NOMO-1 (cell line): ENCODE measurements at regions not wholly inside any gene's neighbourhood (a gene's known extent, or its start where the extent isn't known, plus 50 kb on each side); places are given as distances from the start of the nearest gene placed in this dataset.
"Not testable (repeated sequence)": the region's sequence is repeated elsewhere in the genome, so short reads cannot be mapped to it uniquely, and the experiment has no call there.

Experiments
- DNase-seq, 2 experiments: peaks; one replicate each; lab custom pipeline; 2025; ENCODE audit not compliant: unreplicated experiment in 2 of 2; lab: John Stamatoyannopoulos, UW

GRCh38 chr2:215722986-215723630 lies 287.2 kb upstream of the FN1 start:
- DNase-seq = no peak

GRCh38 chr2:215722125-215722524 lies 286.3 kb upstream of the FN1 start:
- DNase-seq = no peak

- not testable (repeated sequence) for DNase-seq
Observed at GRCh38 chr2:215721515-215721914, 285.6 kb upstream of the FN1 start.

- DNase-seq = no peak
Observed at GRCh38 chr2:215718890-215719289, 283.0 kb upstream of the FN1 start.

- no peak for DNase-seq
Observed at GRCh38 chr2:215718436-215718835, 282.6 kb upstream of the FN1 start.

GRCh38 chr2:215717501-215718381 lies 281.9 kb upstream of the FN1 start:
- DNase-seq = no peak

- DNase-seq = no peak
Observed at GRCh38 chr2:215716956-215717355, 281.1 kb upstream of the FN1 start.

GRCh38 chr2:215712871-215713790 lies 277.3 kb upstream of the FN1 start:
- DNase-seq = peak; percentile 12 to 49

GRCh38 chr2:215712219-215712868 lies 276.5 kb upstream of the FN1 start:
- no peak for DNase-seq

- DNase-seq = peak in 1 of 2 experiments; percentile 4
Observed at GRCh38 chr2:215711471-215712034, 275.7 kb upstream of the FN1 start.

GRCh38 chr2:215707608-215708007 lies 271.7 kb upstream of the FN1 start:
- DNase-seq = no peak

GRCh38 chr2:215705771-215706361 lies 270.0 kb upstream of the FN1 start:
- DNase-seq = no peak

GRCh38 chr2:215705281-215705680 lies 269.4 kb upstream of the FN1 start:
- DNase-seq = no peak

GRCh38 chr2:215702116-215702902 lies 266.4 kb upstream of the FN1 start:
- no peak for DNase-seq

- DNase-seq = peak in 1 of 2 experiments; percentile 65
Observed at GRCh38 chr2:215699700-215700538, 264.1 kb upstream of the FN1 start.

- no peak for DNase-seq
Observed at GRCh38 chr2:215699018-215699417, 263.1 kb upstream of the FN1 start.

- no peak for DNase-seq
Observed at GRCh38 chr2:215698566-215698965, 262.7 kb upstream of the FN1 start.

- no peak for DNase-seq
Observed at GRCh38 chr2:215697496-215697895, 261.6 kb upstream of the FN1 start.
